HepG2 (cell line): ENCODE measurements at regions not wholly inside any gene's neighbourhood (a gene's known extent, or its start where the extent isn't known, plus 50 kb on each side); places are given as distances from the start of the nearest gene placed in this dataset.

Experiments
- ATAC-seq: fragments of 200-7000 bp; cut with Tn5 transposase; 3 replicates; pipeline ENCODE4 v1.9.1; 2020; ENCODE audit warnings: mild to moderate bottlenecking, moderate library complexity
- BruUV-seq: library from RNA; stranded (reverse); fragments of 400-500 nt; replicated peaks from 2 replicates; lab custom pipeline; 2021; lab: Mats Ljungman, UMichigan
- CTCF ChIA-PET: fragments of 300-600 bp; formaldehyde crosslinking; extraction: SDS; loops from one replicate; lab custom pipeline; 2021; ENCODE audit warnings: low total read pairs, inconsistent platforms, low intra/inter-chr PET ratio; lab: Yijun Ruan, JAX
- POLR2A ChIA-PET: fragments of 350-600 bp; sonication (Branson Sonifier 250); formaldehyde crosslinking; loops from one replicate; lab custom pipeline; 2020; ENCODE audit warnings: antibody characterized with exemption, inconsistent platforms; lab: Yijun Ruan, JAX
- DNase-seq: peaks from one replicate; pipeline ENCODE4 v3.0.0-alpha.2; 2015; ENCODE audit warnings: low spot score
- FAIRE-seq: peaks from 3 replicates; lab custom pipeline; 2011; peaks lifted over from hg19 to GRCh38; lab: Jason Lieb, UNC
- H2AFZ ChIP-seq: one replicate; pipeline ENCODE4 v1.6.1; 2011; ENCODE audit warnings: low read length, inconsistent platforms
- H3K27ac ChIP-seq: fragments of 300-600 bp; 3 replicates; pipeline ENCODE4 v1.8.0; 2011; ENCODE audit warnings: mixed run types, mild to moderate bottlenecking, mixed read lengths, low read length, inconsistent platforms; ENCODE audit not compliant: insufficient read depth; ENCODE audit errors: extremely low read length
- H3K27me3 ChIP-seq, 2 experiments: fragments of 200-600 bp in 1 of 2; 2 replicates in 1 of 2; 3 replicates in 1 of 2; pipeline versions ENCODE4 v1.6.0 to v1.8.0; 2011; ENCODE audit warnings: low read length in 2 of 2, mild to moderate bottlenecking in 2 of 2, moderate library complexity in 2 of 2, inconsistent platforms in 1 of 2; ENCODE audit not compliant: insufficient read depth in 2 of 2, control insufficient read depth in 1 of 2
- H3K36me3 ChIP-seq, 2 experiments: fragments of 200-600 bp in 1 of 2; replicated peaks in 1 of 2; 2 replicates in 1 of 2; 3 replicates in 1 of 2; pipeline versions ENCODE4 v1.5.1 to v1.8.0; 2011; ENCODE audit warnings: low read length in 2 of 2, inconsistent platforms in 1 of 2; ENCODE audit not compliant: insufficient read depth in 2 of 2, control insufficient read depth in 1 of 2
- H3K4me1 ChIP-seq: 2 replicates; pipeline ENCODE4 v1.5.1; 2012; ENCODE audit warnings: low read length, inconsistent platforms; ENCODE audit not compliant: insufficient read depth
- H3K4me2 ChIP-seq: 2 replicates; pipeline ENCODE4 v1.6.0; 2011; ENCODE audit warnings: low read depth, low read length, inconsistent platforms
- H3K4me3 ChIP-seq, 3 experiments: fragments of 200-600 bp in 1 of 3; sonication (generic), shearing (Covaris generic) in 1 of 3; replicated peaks in 1 of 3; 2 replicates each; pipeline ENCODE4 v1.5.1; 2011 to 2016; ENCODE audit warnings: low read length in 3 of 3, inconsistent platforms in 2 of 3, low read depth in 2 of 3, mild to moderate bottlenecking in 2 of 3, control low read depth in 1 of 3, mixed read lengths in 1 of 3; ENCODE audit not compliant: insufficient read depth in 1 of 3
- H3K79me2 ChIP-seq: one replicate; pipeline ENCODE4 v1.6.1; 2011; ENCODE audit warnings: low read length, inconsistent platforms; ENCODE audit not compliant: insufficient read depth
- H3K9ac ChIP-seq: 2 replicates; pipeline ENCODE4 v1.6.0; 2011; ENCODE audit warnings: mild to moderate bottlenecking, low read depth, low read length, inconsistent platforms; ENCODE audit not compliant: insufficient read depth
- H3K9me3 ChIP-seq: 2 replicates; pipeline ENCODE4 v1.5.1; 2012; ENCODE audit warnings: mild to moderate bottlenecking, low read length
- H4K20me1 ChIP-seq: 2 replicates; pipeline ENCODE4 v1.6.0; 2011; ENCODE audit warnings: inconsistent platforms, mild to moderate bottlenecking, low read length, moderate library complexity; ENCODE audit not compliant: insufficient read depth
- DBP ChIP-seq: sonication (generic); formaldehyde crosslinking; IDR thresholded peaks from 2 replicates; pipeline ENCODE4 v1.4.0; 2020; ENCODE audit warnings: missing genetic modification reagents; ENCODE audit errors: not compliant biosample characterization
- GRHL1 ChIP-seq: sonication (generic); formaldehyde crosslinking; conservative IDR thresholded peaks from 2 replicates; pipeline ENCODE4 v1.8.0; 2022; ENCODE audit warnings: missing genetic modification reagents
- MIER3 ChIP-seq: IDR thresholded peaks from 2 replicates; pipeline ENCODE4 v1.6.1; 2016; ENCODE audit warnings: missing compliant biosample characterization, borderline replicate concordance
- NCOR1 ChIP-seq: fragments of 200-600 bp; sonication (generic); IDR thresholded peaks from 2 replicates; pipeline ENCODE4 v1.7.0; 2017; ENCODE audit warnings: antibody characterized with exemption, low read length, borderline replicate concordance
- RAD51 ChIP-seq: fragments of 450-650 bp; IDR thresholded peaks from 2 replicates; pipeline ENCODE4 v1.6.1; 2016; ENCODE audit warnings: borderline replicate concordance
- RFX3 ChIP-seq: IDR thresholded peaks from 2 replicates; pipeline ENCODE4 v1.6.1; 2016; ENCODE audit warnings: missing biosample characterization, missing genetic modification reagents
- RFXANK ChIP-seq: IDR thresholded peaks from 2 replicates; pipeline ENCODE4 v1.6.1; 2016
- U2AF1 ChIP-seq: fragments of 200-400 bp; formaldehyde crosslinking; optimal IDR thresholded peaks from 2 replicates; pipeline ENCODE3; 2017; ENCODE audit warnings: mild to moderate bottlenecking, low read depth, low read length
- U2AF2 ChIP-seq: fragments of 200-400 bp; formaldehyde crosslinking; IDR thresholded peaks from 2 replicates; pipeline ENCODE4 v1.6.1; 2017; ENCODE audit warnings: low read depth, mild to moderate bottlenecking, low read length
- ZNF253 ChIP-seq: sonication (generic); formaldehyde crosslinking; IDR thresholded peaks from 2 replicates; pipeline ENCODE4 v1.8.0; 2022; ENCODE audit warnings: mild to moderate bottlenecking, missing genetic modification reagents, borderline replicate concordance
- ZNF720 ChIP-seq: sonication (generic); formaldehyde crosslinking; IDR thresholded peaks from 2 replicates; pipeline ENCODE4 v1.4.0; 2020; ENCODE audit warnings: missing genetic modification reagents
- ZNF788 ChIP-seq: sonication (generic); formaldehyde crosslinking; IDR thresholded peaks from 2 replicates; pipeline ENCODE4 v1.5.0; 2020; ENCODE audit warnings: mild to moderate bottlenecking, missing genetic modification reagents, borderline replicate concordance
- ZSCAN20 ChIP-seq: sonication (generic); formaldehyde crosslinking; IDR thresholded peaks from 2 replicates; pipeline ENCODE4 v1.4.0; 2020; ENCODE audit warnings: missing genetic modification reagents, mild to moderate bottlenecking, borderline replicate concordance
- WGBS: methylation state at CpG from one replicate; pipeline ENCODE4 v1.1.6; 2017; ENCODE audit warnings: low lambda C conversion rate; 5-methylcytosine and 5-hydroxymethylcytosine counted together
- in situ Hi-C: cut with HindIII; loops from 2 replicates; pipeline ENCODE4 v1.10.0; 2017; ENCODE audit warnings: low pct_unique_long_range_greater_than_20kb; ENCODE audit not compliant: extremely low pct_ligation_motif_present
- intact Hi-C: fragments of 100-400 bp; cut with micrococcal nuclease; formaldehyde crosslinking; loops from one replicate; pipeline ENCODE4 v1.10.0; 2022; ENCODE audit not compliant: unreplicated experiment
- TF ChIP-seq, protein P1 (sequence below): sonication (generic); formaldehyde crosslinking; conservative IDR thresholded peaks from 2 replicates; pipeline ENCODE4 v1.8.0; 2022; ENCODE audit warnings: mild to moderate bottlenecking, moderate library complexity, missing genetic modification reagents

- BruUV-seq, result no TSS peak
Measured at GRCh38 chr4:71855944-71856343, 72.1 kb upstream of the GC start.

GRCh38 chr4:71857713-71858451 lies 74.0 kb upstream of the GC start:
- ATAC-seq (no peak), FAIRE-seq (no peak), DNase-seq (no peak)
- WGBS, result 9% methylated on average over 9 of the region's 9 CpGs
- Histone ChIP-seq H3K27ac (no peak overlapping the region), H4K20me1 (no peaks in the 10 kb centered on the region), H3K4me3 (no peak overlapping the region), H3K27me3 (no peaks in the 10 kb centered on the region), H3K4me1 (no peaks in the 10 kb centered on the region), H3K9me3 (peaks cover 75% of the 10 kb centered on the region), H2AFZ (no peak overlapping the region), H3K36me3 (no peaks in the 10 kb centered on the region), H3K9ac (no peak overlapping the region), H3K79me2 (no peaks in the 10 kb centered on the region), H3K4me2 (no peak overlapping the region)
- in situ Hi-C loops, result no loop called here
- ChIA-PET POLR2A (no interaction called here), CTCF (no interaction called here)
- no TSS peak for BruUV-seq
- intact Hi-C loops, result no loop called here
- TF ChIP-seq RAD51 (no peak), DBP (CRISPR knock-in tag) (no peak), U2AF2 (no peak), ZNF253 (CRISPR knock-in tag) (no peak), ZNF720 (CRISPR knock-in tag) (no peak), NCOR1 (no peak), RFX3 (CRISPR knock-in tag) (no peak), ZNF788 (no peak), MIER3 (CRISPR knock-in tag) (no peak)
- TF ChIP-seq, protein P1, sequence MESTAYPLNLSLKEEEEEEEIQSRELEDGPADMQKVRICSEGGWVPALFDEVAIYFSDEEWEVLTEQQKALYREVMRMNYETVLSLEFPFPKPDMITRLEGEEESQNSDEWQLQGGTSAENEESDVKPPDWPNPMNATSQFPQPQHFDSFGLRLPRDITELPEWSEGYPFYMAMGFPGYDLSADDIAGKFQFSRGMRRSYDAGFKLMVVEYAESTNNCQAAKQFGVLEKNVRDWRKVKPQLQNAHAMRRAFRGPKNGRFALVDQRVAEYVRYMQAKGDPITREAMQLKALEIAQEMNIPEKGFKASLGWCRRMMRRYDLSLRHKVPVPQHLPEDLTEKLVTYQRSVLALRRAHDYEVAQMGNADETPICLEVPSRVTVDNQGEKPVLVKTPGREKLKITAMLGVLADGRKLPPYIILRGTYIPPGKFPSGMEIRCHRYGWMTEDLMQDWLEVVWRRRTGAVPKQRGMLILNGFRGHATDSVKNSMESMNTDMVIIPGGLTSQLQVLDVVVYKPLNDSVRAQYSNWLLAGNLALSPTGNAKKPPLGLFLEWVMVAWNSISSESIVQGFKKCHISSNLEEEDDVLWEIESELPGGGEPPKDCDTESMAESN (CRISPR knock-in tag), result no peak

More at GRCh38 chr4:71855944-71856343, 72.1 kb upstream of the GC start:
- in situ Hi-C loops (no loop called here), intact Hi-C loops (no loop called here)
- no peaks in the 10 kb centered on the region for H3K27me3 ChIP-seq
- CTCF ChIA-PET, result no interaction called here
- no peak overlapping the region for H3K27ac ChIP-seq
- no peaks in the 10 kb centered on the region for H3K36me3 ChIP-seq
- ATAC-seq (no peak), FAIRE-seq (no peak), DNase-seq (no peak)
- peaks cover 80% of the 10 kb centered on the region for H3K9me3 ChIP-seq
- no peak overlapping the region for H3K9ac ChIP-seq
- POLR2A ChIA-PET, result no interaction called here
- H2AFZ ChIP-seq, result no peak overlapping the region
- TF ChIP-seq RFXANK (no peak), GRHL1 (CRISPR knock-in tag) (no peak), ZSCAN20 (CRISPR knock-in tag) (no peak), U2AF1 (no peak)
- TF ChIP-seq, all 625 proteins: peak for 0
- Histone ChIP-seq H3K4me3 (no peak overlapping the region), H3K4me2 (no peak overlapping the region), H3K4me1 (no peaks in the 10 kb centered on the region), H4K20me1 (no peaks in the 10 kb centered on the region), H3K79me2 (no peaks in the 10 kb centered on the region)
- 0% methylated on average over 1 of the region's 1 CpG for WGBS
